HepG2 (cell line): ENCODE measurements at regions not wholly inside any gene's neighbourhood (a gene's known extent, or its start where the extent isn't known, plus 50 kb on each side); places are given as distances from the start of the nearest gene placed in this dataset.

ENCODE experiments used
- BCL3 ChIP-seq: sonication (generic); formaldehyde crosslinking; IDR thresholded peaks from 2 replicates; pipeline ENCODE4 v1.5.1; 2020; ENCODE audit warnings: mild to moderate bottlenecking, missing genetic modification reagents, moderate library complexity
- EP300 ChIP-seq, 3 experiments: sonication (generic) in 1 of 3; formaldehyde crosslinking in 1 of 3; IDR thresholded peaks; 2 replicates each; pipeline versions ENCODE4 v1.5.1 to v1.6.1; 2011 to 2020; ENCODE audit warnings: low read depth in 2 of 3, low read length in 2 of 3, borderline replicate concordance in 1 of 3, improper control_type of control experiment in 1 of 3, mild to moderate bottlenecking in 1 of 3, missing genetic modification reagents in 1 of 3, moderate library complexity in 1 of 3
- FOXK2 ChIP-seq: fragments of 450-650 bp; IDR thresholded peaks from 2 replicates; pipeline ENCODE4 v1.6.1; 2016
- MBD4 ChIP-seq: IDR thresholded peaks from 2 replicates; pipeline ENCODE4 v1.6.1; 2012; ENCODE audit warnings: low read length, inconsistent platforms, borderline replicate concordance
- MIER2 ChIP-seq: IDR thresholded peaks from 2 replicates; pipeline ENCODE4 v1.6.1; 2016; ENCODE audit warnings: missing biosample characterization, missing genetic modification reagents
- MLX ChIP-seq: IDR thresholded peaks from 2 replicates; pipeline ENCODE4 v1.6.1; 2016
- MYC ChIP-seq: sonication (generic); formaldehyde crosslinking; IDR thresholded peaks from 2 replicates; pipeline ENCODE4 v1.9.0; 2021; ENCODE audit warnings: missing genetic modification reagents, borderline replicate concordance
- NR2C2 ChIP-seq: sonication (generic); formaldehyde crosslinking; IDR thresholded peaks from 2 replicates; pipeline ENCODE4 v1.4.0; 2020; ENCODE audit warnings: missing genetic modification reagents, mild to moderate bottlenecking, moderate library complexity, borderline replicate concordance
- PREB ChIP-seq: sonication (generic); formaldehyde crosslinking; IDR thresholded peaks from 2 replicates; pipeline ENCODE4 v1.4.0; 2020; ENCODE audit warnings: missing genetic modification reagents
- RFX5 ChIP-seq: IDR thresholded peaks from 2 replicates; pipeline ENCODE4 v1.6.1; 2011; ENCODE audit warnings: low read depth, low read length, improper control_type of control experiment
- RFXAP ChIP-seq: sonication (generic); formaldehyde crosslinking; IDR thresholded peaks from 2 replicates; pipeline ENCODE4 v1.4.0; 2020; ENCODE audit warnings: missing genetic modification reagents, borderline replicate concordance
- SOX5 ChIP-seq: IDR thresholded peaks from 2 replicates; pipeline ENCODE4 v1.6.1; 2016; ENCODE audit warnings: borderline replicate concordance
- TARDBP ChIP-seq: sonication (generic); formaldehyde crosslinking; IDR thresholded peaks from 2 replicates; pipeline ENCODE4 v1.8.0; 2022; ENCODE audit warnings: mild to moderate bottlenecking, missing genetic modification reagents
- TBP ChIP-seq: sonication (generic); formaldehyde crosslinking; IDR thresholded peaks from 2 replicates; pipeline ENCODE4 v1.5.0; 2020; ENCODE audit warnings: missing genetic modification reagents
- ZBTB20 ChIP-seq: sonication (generic); formaldehyde crosslinking; IDR thresholded peaks from 2 replicates; pipeline ENCODE4 v1.8.1; 2023; ENCODE audit warnings: missing genetic modification reagents, low read depth, mild to moderate bottlenecking, borderline replicate concordance
- ZC3H13 ChIP-seq: sonication (generic); formaldehyde crosslinking; IDR thresholded peaks from 2 replicates; pipeline ENCODE4 v1.8.1; 2023; ENCODE audit warnings: mild to moderate bottlenecking, missing genetic modification reagents, moderate library complexity
- ZEB1 ChIP-seq: IDR thresholded peaks from 2 replicates; pipeline ENCODE4 v1.6.1; 2012; ENCODE audit warnings: mild to moderate bottlenecking, low read depth, inconsistent platforms; ENCODE audit not compliant: insufficient replicate concordance
- ZFY ChIP-seq: sonication (generic); formaldehyde crosslinking; IDR thresholded peaks from 2 replicates; pipeline ENCODE4 v1.4.0; 2020; ENCODE audit warnings: missing genetic modification reagents
- ZMAT5 ChIP-seq: sonication (generic); formaldehyde crosslinking; IDR thresholded peaks from 2 replicates; pipeline ENCODE4 v1.5.0; 2020; ENCODE audit warnings: mild to moderate bottlenecking, low read depth, missing genetic modification reagents, borderline replicate concordance
- ZNF253 ChIP-seq: sonication (generic); formaldehyde crosslinking; IDR thresholded peaks from 2 replicates; pipeline ENCODE4 v1.8.0; 2022; ENCODE audit warnings: mild to moderate bottlenecking, missing genetic modification reagents, borderline replicate concordance
- ZNF362 ChIP-seq: sonication (generic); formaldehyde crosslinking; IDR thresholded peaks from 2 replicates; pipeline ENCODE4 v1.4.0; 2020; ENCODE audit warnings: missing genetic modification reagents, mild to moderate bottlenecking, borderline replicate concordance
- ZNF552 ChIP-seq: sonication (generic); formaldehyde crosslinking; IDR thresholded peaks from 2 replicates; pipeline ENCODE4 v1.9.0; 2022; ENCODE audit warnings: missing genetic modification reagents, mild to moderate bottlenecking, borderline replicate concordance
- ZNF710 ChIP-seq: sonication (generic); formaldehyde crosslinking; IDR thresholded peaks from 2 replicates; pipeline ENCODE4 v1.5.0; 2020; ENCODE audit warnings: mild to moderate bottlenecking, missing genetic modification reagents, borderline replicate concordance
- ZNF83 ChIP-seq: sonication (generic); formaldehyde crosslinking; IDR thresholded peaks from 2 replicates; pipeline ENCODE4 v1.4.0; 2020; ENCODE audit warnings: missing genetic modification reagents, mild to moderate bottlenecking, borderline replicate concordance

- TF ChIP-seq ZNF710 (no peak), ZNF552 (CRISPR knock-in tag) (no peak), MIER2 (CRISPR knock-in tag) (no peak), BCL3 (no peak), FOXK2 (no peak), TBP (CRISPR knock-in tag) (no peak), PREB (CRISPR knock-in tag) (no peak), TARDBP (CRISPR knock-in tag) (peak; percentile 64; the same call in 1 of the 2 replicates), MBD4 (no peak), ZBTB20 (CRISPR knock-in tag) (peak; percentile 81; the same call in 1 of the 2 replicates), RFX5 (no peak), SOX5 (CRISPR knock-in tag) (peak; percentile 96), MLX (CRISPR knock-in tag) (peak; percentile 73; the same call in 1 of the 2 replicates), ZFY (no peak), MYC (CRISPR knock-in tag) (no peak), ZNF253 (CRISPR knock-in tag) (no peak), ZNF83 (CRISPR knock-in tag) (no peak), ZEB1 (no peak), ZNF362 (CRISPR knock-in tag) (no peak), EP300 (IDR thresholded peaks at IDR 0.05; ENCODE audit: low read depth in 2 of 2, low read length in 2 of 2) (peak in 1 of 2 experiments; percentile 53; a peak in 1 of 4 replicates), EP300 (CRISPR knock-in tag; IDR thresholded peaks at IDR 0.05; ENCODE audit: borderline replicate concordance) (no peak), ZMAT5 (CRISPR knock-in tag) (no peak), NR2C2 (CRISPR knock-in tag) (no peak), RFXAP (CRISPR knock-in tag) (no peak), ZC3H13 (no peak)
Measured at GRCh38 chr13:107192289-107192688, 624.4 kb upstream of the ARGLU1 start (continued).
